BJ (cell line): ENCODE measurements at regions not wholly inside any gene's neighbourhood (a gene's known extent, or its start where the extent isn't known, plus 50 kb on each side); places are given as distances from the start of the nearest gene placed in this dataset.

ENCODE experiments used
- CTCF ChIA-PET: fragments of 350-600 bp; formaldehyde crosslinking; extraction: SDS; loops from one replicate; lab custom pipeline; 2021; ENCODE audit warnings: antibody characterized with exemption, inconsistent platforms; lab: Yijun Ruan, JAX
- POLR2A ChIA-PET: fragments of 300-600 bp; sonication (Branson Sonifier 250); formaldehyde crosslinking; extraction: SDS; loops from one replicate; lab custom pipeline; 2021; ENCODE audit warnings: antibody characterized with exemption; lab: Charles Lee
- DNase-seq: peaks from one replicate; pipeline ENCODE4 v3.0.0-alpha.2; 2011; ENCODE audit warnings: low read depth
- H3K27me3 ChIP-seq: 2 replicates; pipeline ENCODE4 v1.6.0; 2011; ENCODE audit warnings: low read length; ENCODE audit not compliant: control insufficient read depth, insufficient read depth
- H3K36me3 ChIP-seq: 2 replicates; pipeline ENCODE4 v1.5.1; 2011; ENCODE audit warnings: low read length; ENCODE audit not compliant: control insufficient read depth, insufficient read depth
- H3K4me3 ChIP-seq: 2 replicates; pipeline ENCODE4 v1.5.1; 2011; ENCODE audit warnings: low read depth, mild to moderate bottlenecking, control low read depth, low read length
- TF ChIP-seq, protein P1 (sequence below): IDR thresholded peaks from 2 replicates; pipeline ENCODE4 v1.5.1; 2011; ENCODE audit warnings: low read depth, mild to moderate bottlenecking, control low read depth, inconsistent platforms, low read length, moderate library complexity; ENCODE audit not compliant: insufficient read depth

DNA sequence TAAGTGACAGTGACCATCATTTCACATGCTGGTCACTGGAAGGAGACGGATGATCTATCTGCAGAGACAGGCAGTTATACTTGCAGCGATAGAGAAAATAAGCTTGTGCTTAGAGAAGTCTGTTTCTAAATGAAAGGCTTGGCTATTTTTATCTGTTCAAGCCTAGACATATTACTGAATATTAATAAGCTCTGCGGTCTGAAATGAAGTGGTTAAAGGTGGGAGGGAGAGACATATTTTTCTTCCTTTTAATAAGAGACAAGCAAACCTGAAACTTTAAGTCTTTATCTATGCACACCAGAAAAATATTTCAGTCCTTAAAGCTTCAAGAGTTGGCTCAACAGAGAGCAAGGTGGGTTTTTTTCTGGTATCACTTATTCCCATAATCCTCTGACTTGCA is 99.0 kb downstream of the CD200R1L start:
- H3K27me3 ChIP-seq, result no peaks in the 10 kb centered on the region
- no peak overlapping the region for H3K4me3 ChIP-seq
- CTCF ChIA-PET, result interaction anchor here (0.8 to 6.0 kb wide), 4 partner anchors 13 to 67 kb away, joined by 3 to 29 read pairs (median 5); no protein-coding TSS in a partner anchor
- DNase-seq, result no peak
- H3K36me3 ChIP-seq, result no peaks in the 10 kb centered on the region
- TF ChIP-seq, protein P1, sequence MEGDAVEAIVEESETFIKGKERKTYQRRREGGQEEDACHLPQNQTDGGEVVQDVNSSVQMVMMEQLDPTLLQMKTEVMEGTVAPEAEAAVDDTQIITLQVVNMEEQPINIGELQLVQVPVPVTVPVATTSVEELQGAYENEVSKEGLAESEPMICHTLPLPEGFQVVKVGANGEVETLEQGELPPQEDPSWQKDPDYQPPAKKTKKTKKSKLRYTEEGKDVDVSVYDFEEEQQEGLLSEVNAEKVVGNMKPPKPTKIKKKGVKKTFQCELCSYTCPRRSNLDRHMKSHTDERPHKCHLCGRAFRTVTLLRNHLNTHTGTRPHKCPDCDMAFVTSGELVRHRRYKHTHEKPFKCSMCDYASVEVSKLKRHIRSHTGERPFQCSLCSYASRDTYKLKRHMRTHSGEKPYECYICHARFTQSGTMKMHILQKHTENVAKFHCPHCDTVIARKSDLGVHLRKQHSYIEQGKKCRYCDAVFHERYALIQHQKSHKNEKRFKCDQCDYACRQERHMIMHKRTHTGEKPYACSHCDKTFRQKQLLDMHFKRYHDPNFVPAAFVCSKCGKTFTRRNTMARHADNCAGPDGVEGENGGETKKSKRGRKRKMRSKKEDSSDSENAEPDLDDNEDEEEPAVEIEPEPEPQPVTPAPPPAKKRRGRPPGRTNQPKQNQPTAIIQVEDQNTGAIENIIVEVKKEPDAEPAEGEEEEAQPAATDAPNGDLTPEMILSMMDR, result no peak
- POLR2A ChIA-PET, result no interaction called here

DNA sequence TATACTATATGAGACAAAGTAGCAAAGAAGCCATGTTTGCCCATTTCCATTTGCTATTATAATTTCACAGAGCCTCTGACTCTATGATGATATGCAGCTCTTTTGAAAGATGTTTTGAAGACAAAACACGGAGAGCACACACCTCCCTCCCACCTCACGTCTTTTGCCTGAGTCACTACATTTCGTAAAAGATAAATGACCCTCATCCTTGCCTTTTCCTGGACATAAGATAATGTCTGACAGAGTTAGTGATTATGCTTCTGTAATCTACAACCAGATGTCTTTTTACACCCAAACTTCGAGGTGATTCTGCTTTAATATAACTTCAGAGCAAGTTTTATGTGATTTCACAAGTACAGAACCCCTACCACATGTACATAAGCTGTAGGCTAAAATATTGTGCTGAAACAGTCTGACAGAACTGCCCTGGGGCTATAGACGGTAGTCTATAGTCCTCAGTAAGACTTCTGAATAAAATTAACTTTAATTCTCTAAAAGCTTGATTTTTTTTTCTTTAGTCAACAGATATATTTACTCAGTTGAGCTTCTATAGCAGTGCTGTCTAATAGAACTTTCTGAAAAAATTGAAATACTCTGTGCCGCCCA is 99.9 kb downstream of the CD200R1L start:
- no peak overlapping the region for H3K4me3 ChIP-seq
- DNase-seq, result no peak
- TF ChIP-seq, protein P1, result no peak
- no peaks in the 10 kb centered on the region for H3K36me3 ChIP-seq
- no peaks in the 10 kb centered on the region for H3K27me3 ChIP-seq
- POLR2A ChIA-PET, result interaction anchor here (0.6 kb wide), 1 partner anchor 33 kb away, joined by 3 read pairs; no protein-coding TSS in a partner anchor
- CTCF ChIA-PET, result interaction anchor here (0.6 to 6.0 kb wide), 5 partner anchors 12 to 464 kb away, joined by 3 to 29 read pairs (median 4); no protein-coding TSS in a partner anchor

DNA sequence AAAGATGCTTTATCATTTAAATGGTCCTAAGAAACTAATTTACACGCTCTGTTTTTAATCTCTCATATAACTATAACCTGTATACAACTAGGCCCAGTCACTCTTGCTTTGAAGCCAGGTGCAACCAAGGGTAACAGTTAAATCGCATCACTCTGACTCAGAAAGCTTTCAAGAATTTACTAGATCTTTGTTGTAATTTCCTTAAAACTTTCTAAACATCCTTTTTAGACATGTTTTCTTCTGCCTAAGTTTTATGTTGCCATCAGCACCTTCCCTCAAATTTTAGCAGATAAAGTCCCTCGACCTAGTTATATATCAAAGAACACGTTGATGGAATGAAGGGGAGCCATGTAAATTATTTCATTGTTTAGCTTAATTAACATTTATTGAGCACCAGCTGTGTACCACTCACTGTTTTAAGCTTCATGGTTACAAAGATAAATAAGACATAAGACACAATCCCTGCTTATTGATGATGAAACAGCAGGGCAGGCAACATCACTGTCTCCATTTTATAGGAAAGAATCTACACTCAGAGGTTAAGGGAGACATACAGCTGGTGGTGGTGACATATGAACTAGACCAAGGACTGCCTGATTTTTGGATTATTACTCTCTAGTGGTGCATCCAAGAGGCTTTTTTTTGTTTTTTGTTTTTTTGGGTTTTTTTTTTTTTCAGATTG is 101.0 kb downstream of the CD200R1L start:
- TF ChIP-seq, protein P1, result no peak
- no peak for DNase-seq
- Histone ChIP-seq H3K27me3 (no peaks in the 10 kb centered on the region), H3K4me3 (no peak overlapping the region), H3K36me3 (no peaks in the 10 kb centered on the region)
- ChIA-PET POLR2A (interaction anchor here (0.5 kb wide), 1 partner anchor 36 kb away, joined by 3 read pairs; no protein-coding TSS in a partner anchor), CTCF (interaction anchor here (1.6 to 6.0 kb wide), 2 partner anchors 11 to 69 kb away, joined by 4 to 29 read pairs; no protein-coding TSS in a partner anchor)

DNA sequence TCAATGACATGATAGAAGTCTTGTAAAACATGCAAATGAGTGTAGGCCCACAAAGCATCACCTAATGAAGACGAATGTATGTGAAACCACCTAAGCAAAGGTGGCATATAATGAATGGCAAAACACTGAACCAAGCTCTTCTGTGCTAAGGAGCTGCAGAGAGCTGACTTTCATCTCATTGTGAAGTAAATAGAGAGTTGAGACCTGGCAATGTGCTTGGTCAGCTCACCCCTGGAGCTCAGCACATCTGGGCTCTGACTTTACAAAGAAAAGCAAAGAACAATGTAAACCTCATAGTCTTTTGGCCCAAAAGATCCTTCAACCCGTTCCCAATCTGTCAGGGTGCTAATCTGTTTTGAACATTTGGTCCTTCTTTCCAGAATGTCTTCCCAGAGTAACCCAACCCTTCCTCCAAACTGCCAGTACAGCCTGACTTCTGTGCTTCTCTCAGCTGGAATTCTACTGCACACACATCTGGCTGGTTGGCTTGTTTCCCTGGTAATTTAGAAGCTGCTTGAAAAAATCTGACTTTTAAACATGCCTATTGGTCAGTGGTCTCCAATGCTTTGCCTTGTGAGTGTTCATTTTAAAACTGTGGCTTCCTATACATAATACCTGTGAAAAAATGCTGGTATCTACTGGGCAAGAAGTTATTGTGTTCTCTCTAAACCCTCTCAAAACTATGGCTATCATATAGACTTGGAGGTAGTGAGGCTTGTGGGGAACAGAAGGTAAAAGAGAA is 101.7 kb downstream of the CD200R1L start:
- ChIA-PET POLR2A (interaction anchor here (0.6 kb wide), 1 partner anchor 456 kb away, joined by 3 read pairs; no protein-coding TSS in a partner anchor), CTCF (interaction anchor here (1.3 to 6.0 kb wide), 3 partner anchors 10 to 102 kb away, joined by 5 to 29 read pairs (median 8); no protein-coding TSS in a partner anchor)
- no peaks in the 10 kb centered on the region for H3K27me3 ChIP-seq
- H3K4me3 ChIP-seq, result no peak overlapping the region
- TF ChIP-seq, protein P1, result no peak
- H3K36me3 ChIP-seq, result no peaks in the 10 kb centered on the region
- DNase-seq, result no peak
